GM12878 (cell line): ENCODE measurements at regions not wholly inside any gene's neighbourhood (a gene's known extent, or its start where the extent isn't known, plus 50 kb on each side); places are given as distances from the start of the nearest gene placed in this dataset.

Source experiments
- BCL3 ChIP-seq: IDR thresholded peaks from 2 replicates; pipeline ENCODE4 v1.6.1; 2011; ENCODE audit warnings: borderline replicate concordance, low read depth, mild to moderate bottlenecking, moderate library complexity, low read length; ENCODE audit not compliant: insufficient read depth, poor library complexity, severe bottlenecking
- E2F8 ChIP-seq: fragments of 450-650 bp; IDR thresholded peaks from 2 replicates; pipeline ENCODE4 v1.6.1; 2018; ENCODE audit warnings: mild to moderate bottlenecking, low read depth, moderate library complexity; ENCODE audit not compliant: partially characterized antibody
- HDGF ChIP-seq: fragments of 450-650 bp; IDR thresholded peaks from 2 replicates; pipeline ENCODE4 v1.6.1; 2016; ENCODE audit warnings: antibody characterized with exemption
- IKZF2 ChIP-seq, 2 experiments: fragments of 450-650 bp; IDR thresholded peaks; 2 replicates each; pipeline ENCODE4 v1.6.1; 2017; ENCODE audit warnings: mild to moderate bottlenecking in 2 of 2, moderate library complexity in 2 of 2
- NBN ChIP-seq: fragments of 450-650 bp; IDR thresholded peaks from 2 replicates; pipeline ENCODE4 v1.6.1; 2016
- RAD51 ChIP-seq: fragments of 450-650 bp; IDR thresholded peaks from 2 replicates; pipeline ENCODE4 v1.6.1; 2016; ENCODE audit warnings: moderate library complexity, mild to moderate bottlenecking, inconsistent platforms
- TAF1 ChIP-seq: IDR thresholded peaks from 2 replicates; pipeline ENCODE4 v1.6.1; 2011; ENCODE audit warnings: mild to moderate bottlenecking, low read depth, low read length, borderline replicate concordance
- TF ChIP-seq, protein P1 (sequence below): fragments of 150-350 bp; IDR thresholded peaks from 2 replicates; pipeline ENCODE4 v1.6.1; 2016; ENCODE audit warnings: low read depth, low read length

GRCh38 chr1:229819091-229819490 is 193.0 kb downstream of the URB2 start (continued):
- TF ChIP-seq E2F8, result no peak
- no peak for TF ChIP-seq IKZF2 (IDR thresholded peaks at IDR 0.05)
- TF ChIP-seq BCL3, result no peak
- TF ChIP-seq HDGF, result no peak
- TF ChIP-seq RAD51, result no peak
- TF ChIP-seq, protein P1, sequence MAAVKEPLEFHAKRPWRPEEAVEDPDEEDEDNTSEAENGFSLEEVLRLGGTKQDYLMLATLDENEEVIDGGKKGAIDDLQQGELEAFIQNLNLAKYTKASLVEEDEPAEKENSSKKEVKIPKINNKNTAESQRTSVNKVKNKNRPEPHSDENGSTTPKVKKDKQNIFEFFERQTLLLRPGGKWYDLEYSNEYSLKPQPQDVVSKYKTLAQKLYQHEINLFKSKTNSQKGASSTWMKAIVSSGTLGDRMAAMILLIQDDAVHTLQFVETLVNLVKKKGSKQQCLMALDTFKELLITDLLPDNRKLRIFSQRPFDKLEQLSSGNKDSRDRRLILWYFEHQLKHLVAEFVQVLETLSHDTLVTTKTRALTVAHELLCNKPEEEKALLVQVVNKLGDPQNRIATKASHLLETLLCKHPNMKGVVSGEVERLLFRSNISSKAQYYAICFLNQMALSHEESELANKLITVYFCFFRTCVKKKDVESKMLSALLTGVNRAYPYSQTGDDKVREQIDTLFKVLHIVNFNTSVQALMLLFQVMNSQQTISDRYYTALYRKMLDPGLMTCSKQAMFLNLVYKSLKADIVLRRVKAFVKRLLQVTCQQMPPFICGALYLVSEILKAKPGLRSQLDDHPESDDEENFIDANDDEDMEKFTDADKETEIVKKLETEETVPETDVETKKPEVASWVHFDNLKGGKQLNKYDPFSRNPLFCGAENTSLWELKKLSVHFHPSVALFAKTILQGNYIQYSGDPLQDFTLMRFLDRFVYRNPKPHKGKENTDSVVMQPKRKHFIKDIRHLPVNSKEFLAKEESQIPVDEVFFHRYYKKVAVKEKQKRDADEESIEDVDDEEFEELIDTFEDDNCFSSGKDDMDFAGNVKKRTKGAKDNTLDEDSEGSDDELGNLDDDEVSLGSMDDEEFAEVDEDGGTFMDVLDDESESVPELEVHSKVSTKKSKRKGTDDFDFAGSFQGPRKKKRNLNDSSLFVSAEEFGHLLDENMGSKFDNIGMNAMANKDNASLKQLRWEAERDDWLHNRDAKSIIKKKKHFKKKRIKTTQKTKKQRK, result no peak
- no peak for TF ChIP-seq TAF1
- no peak for TF ChIP-seq NBN
- TF ChIP-seq, all 136 proteins: peak for 0
